ENCODE measurements at regions not wholly inside any gene's neighbourhood (a gene's known extent, or its start where the extent isn't known, plus 50 kb on each side); places are given as distances from the start of the nearest gene placed in this dataset.

- TF ChIP-seq TAF1 (IDR thresholded peaks at IDR 0.05; ENCODE audit: borderline replicate concordance, insufficient read depth, low read length) = no peak
- no peak for TF ChIP-seq POLR2AphosphoS5 (IDR thresholded peaks at IDR 0.05; ENCODE audit: low read depth, low read length)
- no peak for TF ChIP-seq SIN3A (IDR thresholded peaks at IDR 0.05; ENCODE audit: borderline replicate concordance, insufficient read depth, low read length)
- no peak for TF ChIP-seq REST (IDR thresholded peaks at IDR 0.05; ENCODE audit: insufficient read depth in 1 of 2, low read depth in 2 of 2, low read length in 2 of 2)
- TF ChIP-seq FOXP2 (optimal IDR thresholded peaks at IDR 0.05; ENCODE audit: borderline replicate concordance, extremely low read depth, extremely low read length, insufficient read depth) = no peak
Observed at GRCh38 chr10:33897291-33897752, 562.9 kb upstream of the NRP1 start.

- TF ChIP-seq FOXP2 (optimal IDR thresholded peaks at IDR 0.05; ENCODE audit: borderline replicate concordance, extremely low read depth, extremely low read length, insufficient read depth) = no peak
- TF ChIP-seq TAF1 (IDR thresholded peaks at IDR 0.05; ENCODE audit: borderline replicate concordance, insufficient read depth, low read length) = no peak
- no peak for TF ChIP-seq POLR2AphosphoS5 (IDR thresholded peaks at IDR 0.05; ENCODE audit: low read depth, low read length)
- TF ChIP-seq REST (IDR thresholded peaks at IDR 0.05; ENCODE audit: insufficient read depth in 1 of 2, low read depth in 2 of 2, low read length in 2 of 2) = no peak
- TF ChIP-seq SIN3A (IDR thresholded peaks at IDR 0.05; ENCODE audit: borderline replicate concordance, insufficient read depth, low read length) = no peak
Observed at GRCh38 chr10:33893506-33893905, 559.0 kb upstream of the NRP1 start.

GRCh38 chr10:33889371-33889770 lies 554.9 kb upstream of the NRP1 start:
- no peak for TF ChIP-seq REST (IDR thresholded peaks at IDR 0.05; ENCODE audit: insufficient read depth in 1 of 2, low read depth in 2 of 2, low read length in 2 of 2)
- no peak for TF ChIP-seq POLR2AphosphoS5 (IDR thresholded peaks at IDR 0.05; ENCODE audit: low read depth, low read length)
- no peak for TF ChIP-seq TAF1 (IDR thresholded peaks at IDR 0.05; ENCODE audit: borderline replicate concordance, insufficient read depth, low read length)
- no peak for TF ChIP-seq FOXP2 (optimal IDR thresholded peaks at IDR 0.05; ENCODE audit: borderline replicate concordance, extremely low read depth, extremely low read length, insufficient read depth)
- TF ChIP-seq SIN3A (IDR thresholded peaks at IDR 0.05; ENCODE audit: borderline replicate concordance, insufficient read depth, low read length) = no peak

- TF ChIP-seq POLR2AphosphoS5 (IDR thresholded peaks at IDR 0.05; ENCODE audit: low read depth, low read length) = no peak
- no peak for TF ChIP-seq FOXP2 (optimal IDR thresholded peaks at IDR 0.05; ENCODE audit: borderline replicate concordance, extremely low read depth, extremely low read length, insufficient read depth)
- TF ChIP-seq SIN3A (IDR thresholded peaks at IDR 0.05; ENCODE audit: borderline replicate concordance, insufficient read depth, low read length) = no peak
- TF ChIP-seq TAF1 (IDR thresholded peaks at IDR 0.05; ENCODE audit: borderline replicate concordance, insufficient read depth, low read length) = no peak
- no peak for TF ChIP-seq REST (IDR thresholded peaks at IDR 0.05; ENCODE audit: insufficient read depth in 1 of 2, low read depth in 2 of 2, low read length in 2 of 2)
Observed at GRCh38 chr10:33887188-33887587, 552.7 kb upstream of the NRP1 start.

GRCh38 chr10:33886299-33886698 lies 551.8 kb upstream of the NRP1 start:
- TF ChIP-seq REST (IDR thresholded peaks at IDR 0.05; ENCODE audit: insufficient read depth in 1 of 2, low read depth in 2 of 2, low read length in 2 of 2) = no peak
- TF ChIP-seq TAF1 (IDR thresholded peaks at IDR 0.05; ENCODE audit: borderline replicate concordance, insufficient read depth, low read length) = no peak
- TF ChIP-seq POLR2AphosphoS5 (IDR thresholded peaks at IDR 0.05; ENCODE audit: low read depth, low read length) = no peak
- no peak for TF ChIP-seq SIN3A (IDR thresholded peaks at IDR 0.05; ENCODE audit: borderline replicate concordance, insufficient read depth, low read length)
- no peak for TF ChIP-seq FOXP2 (optimal IDR thresholded peaks at IDR 0.05; ENCODE audit: borderline replicate concordance, extremely low read depth, extremely low read length, insufficient read depth)

All from PFSK-1 (cell line).